SK-N-DZ (cell line): ENCODE measurements at regions not wholly inside any gene's neighbourhood (a gene's known extent, or its start where the extent isn't known, plus 50 kb on each side); places are given as distances from the start of the nearest gene placed in this dataset.
"Not testable (repeated sequence)": the region's sequence is repeated elsewhere in the genome, so short reads cannot be mapped to it uniquely, and the experiment has no call there.

Experiments used
- DNase-seq: peaks from one replicate; pipeline ENCODE4 v3.0.0-alpha.2; 2015; ENCODE audit warnings: low spot score

DNA sequence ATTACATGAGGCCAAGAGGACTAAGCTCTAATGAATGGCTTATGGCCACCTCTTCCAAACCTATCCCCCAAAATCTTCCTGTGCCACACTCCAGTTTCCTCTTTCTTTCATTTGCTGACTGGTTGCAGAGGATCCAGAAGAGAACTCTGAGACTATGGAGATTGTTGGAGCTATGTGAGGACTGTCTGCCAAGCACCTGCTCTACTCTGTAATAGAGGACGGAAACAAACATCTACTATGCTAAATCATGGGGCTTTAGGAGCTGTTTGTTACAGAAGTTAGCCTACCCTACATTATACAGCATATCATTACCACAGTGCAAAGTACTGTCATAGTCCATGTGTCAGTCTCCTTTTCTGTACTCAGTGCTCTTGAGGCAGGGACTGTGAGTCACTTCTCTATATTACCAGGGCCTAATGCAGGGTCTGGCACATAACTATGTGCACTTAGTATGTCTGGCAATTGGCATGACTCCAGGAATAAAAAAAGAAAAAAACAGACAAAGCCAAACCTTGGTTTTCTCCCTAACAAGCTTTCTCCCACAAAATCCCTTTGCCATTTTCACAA is 95.1 kb downstream of the RPAP3 start:
- DNase-seq = no peak

- no peak for DNase-seq
Measured at GRCh38 chr12:47609806-47610205, 96.0 kb downstream of the RPAP3 start.

GRCh38 chr12:47608671-47609070 is 97.2 kb downstream of the RPAP3 start:
- DNase-seq = not testable (repeated sequence)

DNA sequence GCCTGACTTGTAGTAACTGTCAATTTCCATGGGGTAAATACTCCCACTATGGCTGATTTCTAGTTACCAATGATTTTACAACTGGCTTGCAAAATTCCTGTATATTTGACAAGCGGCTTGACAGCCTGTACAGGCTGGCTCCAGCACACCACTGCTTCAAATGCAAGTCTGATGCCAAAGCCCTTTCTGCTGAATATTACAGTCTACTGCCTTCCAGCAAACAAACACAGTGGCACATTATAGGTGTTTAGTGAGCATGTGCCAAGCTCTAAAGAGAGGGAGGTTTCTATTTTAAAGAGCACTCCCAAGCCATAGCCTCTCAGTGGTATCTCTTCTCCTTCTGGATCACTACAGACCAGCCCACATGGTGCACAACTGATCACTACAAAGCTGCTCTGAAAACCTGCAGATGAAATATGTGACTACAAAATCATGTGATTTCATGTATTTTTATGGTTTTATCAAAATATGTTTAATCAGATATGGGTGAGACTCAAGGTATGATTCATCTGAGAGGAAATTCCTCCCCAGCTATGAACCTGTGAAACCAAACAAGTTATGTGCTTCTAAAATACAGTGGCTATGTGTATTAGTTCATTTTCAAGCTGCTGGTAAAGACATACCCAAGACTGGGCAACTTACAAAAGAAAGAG is 101.5 kb downstream of the RPAP3 start:
- no peak for DNase-seq

DNA sequence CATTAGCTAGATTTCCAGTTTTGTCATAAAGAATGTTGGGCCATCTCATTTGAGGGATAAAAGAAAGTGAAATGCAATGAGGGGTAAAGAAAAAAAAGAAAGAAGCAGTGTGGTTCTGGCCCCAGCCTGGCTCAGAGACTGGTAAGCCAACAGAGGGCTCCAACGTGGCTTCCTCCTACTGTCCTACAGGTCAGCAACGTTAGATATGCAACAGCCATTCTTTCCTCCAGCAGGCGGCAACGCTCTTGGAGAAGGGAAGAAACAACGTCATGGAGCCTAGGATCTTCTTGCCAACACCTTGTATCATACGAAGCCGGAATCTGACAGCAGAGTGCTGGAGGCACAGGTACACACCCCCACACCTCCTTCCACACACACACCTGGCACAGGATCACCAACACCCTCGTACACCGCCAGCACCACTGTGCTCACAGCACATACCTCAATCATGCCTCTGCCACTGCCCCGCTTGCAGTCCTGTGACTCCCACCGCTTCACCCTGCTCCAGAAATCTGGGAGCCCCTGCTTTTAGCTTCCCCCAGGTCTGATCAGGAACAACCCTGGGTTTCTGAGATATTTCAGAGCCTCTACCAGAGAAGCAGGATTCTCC is 102.8 kb downstream of the RPAP3 start:
- DNase-seq = no peak

DNA sequence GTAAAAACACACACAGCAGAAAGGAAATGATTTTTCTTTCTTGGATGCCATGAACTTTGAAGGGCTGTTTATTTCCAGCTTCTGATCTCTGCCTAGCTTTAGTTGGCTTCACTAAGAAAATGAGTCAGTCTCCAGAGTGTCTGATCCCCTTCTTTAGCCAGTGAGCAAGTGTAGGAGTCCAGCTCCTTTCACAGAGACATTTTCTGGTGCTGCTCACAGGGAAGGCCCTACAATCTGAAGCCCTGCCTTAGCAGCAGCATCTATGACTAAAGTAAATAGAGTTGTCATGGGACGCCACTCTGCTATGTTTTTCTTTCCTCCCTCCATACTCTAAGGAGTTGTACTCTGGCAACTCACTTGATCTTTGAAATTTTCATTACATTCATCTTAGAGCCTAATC is 103.5 kb downstream of the RPAP3 start:
- no peak for DNase-seq

- DNase-seq = no peak
Measured at GRCh38 chr12:47601071-47601470, 104.8 kb downstream of the RPAP3 start.

- no peak for DNase-seq
Measured at GRCh38 chr12:47591795-47592194, 114.0 kb downstream of the RPAP3 start.

DNA sequence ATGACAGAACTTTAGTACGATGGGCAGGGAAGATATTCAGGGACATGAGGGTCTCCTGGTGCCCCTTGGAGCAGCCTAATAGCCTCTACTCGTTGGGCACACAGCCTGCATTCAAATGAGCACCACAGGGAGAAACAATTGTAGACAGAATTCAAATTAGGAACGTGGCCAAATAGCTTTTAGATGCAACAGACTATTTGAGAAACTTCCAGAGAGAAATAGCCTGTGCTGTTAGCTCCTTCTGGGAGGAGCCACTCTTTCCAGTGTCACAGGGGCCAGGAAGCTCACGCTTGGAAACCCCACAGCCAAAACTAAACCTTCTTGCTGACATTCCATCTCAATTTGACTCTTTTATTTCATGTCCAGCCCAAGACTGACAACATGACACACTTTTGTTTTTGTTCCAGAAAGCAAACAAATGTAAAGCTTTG is 114.5 kb downstream of the RPAP3 start:
- DNase-seq = no peak

DNA sequence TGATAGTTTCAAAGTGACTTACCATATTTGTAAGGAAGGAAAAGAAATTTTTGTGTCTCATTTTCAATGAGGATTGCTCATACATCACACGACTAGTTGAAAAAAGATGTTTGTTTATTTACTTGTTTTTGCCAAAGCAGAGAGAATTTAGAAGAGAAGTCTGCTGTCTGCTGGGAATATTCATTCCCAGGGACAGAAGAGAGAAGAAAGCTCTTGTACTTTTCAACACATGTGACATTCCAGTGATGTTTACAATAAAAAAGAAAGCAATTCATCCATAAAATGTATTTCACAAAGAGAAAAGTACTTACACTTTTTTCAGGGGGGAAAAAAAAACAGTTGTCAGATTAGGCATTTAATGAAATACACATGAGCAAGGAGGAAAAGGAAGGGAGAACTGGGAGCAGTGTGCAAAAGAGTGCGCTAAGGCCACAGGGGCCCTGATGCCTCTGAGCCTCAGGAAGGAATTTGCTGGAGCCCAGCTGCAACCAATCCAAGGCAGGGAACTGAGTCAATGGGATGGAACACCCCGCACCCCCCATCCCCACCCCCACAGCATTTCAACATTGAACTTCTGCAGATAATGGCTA is 115.0 kb downstream of the RPAP3 start:
- DNase-seq = no peak

DNA sequence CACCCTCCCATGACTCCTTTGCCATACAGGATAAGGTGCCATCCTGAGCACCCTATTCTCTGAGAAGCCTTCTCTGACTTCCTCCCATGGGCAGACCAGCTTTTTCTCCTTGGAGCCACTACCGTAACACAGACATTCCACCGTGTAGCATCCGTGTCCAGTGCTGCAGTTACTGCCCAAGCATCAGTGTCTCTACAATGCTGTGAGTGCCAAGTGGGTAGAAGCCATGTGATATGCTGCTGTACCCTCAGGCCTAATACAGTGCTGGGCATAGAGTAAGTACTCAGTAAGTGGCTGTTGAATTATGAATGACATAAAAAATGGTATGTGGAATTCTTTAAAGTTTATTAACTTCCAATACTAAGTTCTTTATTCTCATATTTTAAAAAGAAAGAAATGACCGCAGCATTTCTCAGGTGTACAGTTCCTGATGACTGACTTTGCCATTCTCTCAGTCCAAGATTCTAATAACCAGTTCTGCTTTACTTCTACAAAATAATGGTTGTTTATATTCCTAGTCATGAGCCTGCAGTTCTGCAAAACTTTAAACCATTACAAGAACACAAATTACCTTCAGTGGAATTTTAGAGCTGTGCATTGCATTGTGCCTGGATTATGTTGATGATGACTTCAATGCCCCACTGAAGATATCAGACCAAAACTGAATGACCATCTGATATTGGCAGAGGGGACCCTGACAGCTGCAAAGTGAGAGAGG is 118.7 kb downstream of the RPAP3 start:
- no peak for DNase-seq

- DNase-seq = no peak
Measured at GRCh38 chr12:47585507-47585906, 120.3 kb downstream of the RPAP3 start.

- DNase-seq = no peak
Measured at GRCh38 chr12:47578836-47579235, 127.0 kb downstream of the RPAP3 start.

- no peak for DNase-seq
Measured at GRCh38 chr12:47577206-47577989, 128.4 kb downstream of the RPAP3 start.

GRCh38 chr12:47576289-47576945 is 129.4 kb downstream of the RPAP3 start:
- DNase-seq = peak; percentile 35

DNA sequence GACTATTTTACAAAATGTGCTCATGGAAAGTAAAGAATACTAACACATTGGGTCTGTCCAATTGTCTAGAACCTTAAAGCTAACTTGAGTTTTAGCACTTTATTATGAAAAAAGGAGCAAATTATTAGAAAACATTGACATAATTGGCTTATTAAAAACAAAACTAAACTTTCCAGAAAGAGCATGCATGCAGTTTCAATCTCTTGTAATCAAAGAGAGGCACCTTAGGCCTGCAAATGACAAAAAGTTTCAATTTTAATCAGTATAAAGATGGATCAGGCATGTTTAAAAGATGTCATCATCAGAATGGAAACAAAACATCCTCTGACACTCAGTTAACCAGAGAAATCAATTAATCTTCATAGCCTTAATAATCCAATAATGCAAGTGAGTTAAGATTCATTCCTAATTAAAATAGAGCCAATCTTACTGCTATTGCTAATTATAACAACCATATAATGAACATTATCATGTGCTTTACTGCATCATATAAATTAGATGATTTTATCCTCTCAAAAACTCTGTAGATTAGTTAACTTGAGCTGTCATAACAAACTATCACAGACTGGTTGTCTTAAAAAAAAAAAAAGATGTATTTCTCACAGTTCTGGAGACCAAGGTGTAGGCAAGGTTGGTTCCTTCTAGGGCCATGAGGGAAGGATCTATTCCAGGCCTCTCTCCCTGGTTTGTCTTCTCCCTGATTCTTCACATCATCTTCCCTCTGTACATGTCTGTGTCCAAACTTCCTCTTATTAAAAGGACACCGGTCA is 131.4 kb downstream of the RPAP3 start:
- DNase-seq = no peak

DNA sequence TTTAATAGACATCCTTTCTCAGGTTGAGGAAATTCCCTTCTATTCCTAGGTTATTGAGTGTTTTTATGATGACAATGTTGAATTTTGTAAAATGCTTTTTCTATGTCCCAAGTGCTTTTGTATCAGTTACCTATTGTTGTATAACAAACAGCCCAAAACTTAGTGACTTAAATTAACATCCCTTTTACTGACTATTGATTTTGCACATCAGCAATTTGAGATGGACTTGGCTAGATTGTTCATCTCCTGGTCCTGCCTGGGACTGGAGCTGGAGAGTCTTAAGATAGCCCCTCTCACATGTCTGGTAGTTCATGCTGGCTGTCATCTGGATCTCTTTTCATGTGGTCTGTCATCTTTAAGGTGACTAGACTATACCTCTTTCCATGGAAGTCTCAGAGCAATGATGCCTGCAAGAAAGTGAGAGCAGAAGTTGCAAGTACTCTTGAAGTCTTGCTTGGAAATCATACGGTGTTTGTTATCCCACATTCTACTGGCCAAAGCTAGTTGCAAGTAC is 132.6 kb downstream of the RPAP3 start:
- no peak for DNase-seq

- no peak for DNase-seq
Measured at GRCh38 chr12:47570151-47570550, 135.7 kb downstream of the RPAP3 start.

- no peak for DNase-seq
Measured at GRCh38 chr12:47562201-47562600, 143.6 kb downstream of the RPAP3 start.

GRCh38 chr12:47561746-47562145 is 144.1 kb downstream of the RPAP3 start:
- no peak for DNase-seq
